Caco-2 (cell line): ENCODE measurements at regions not wholly inside any gene's neighbourhood (a gene's known extent, or its start where the extent isn't known, plus 50 kb on each side); places are given as distances from the start of the nearest gene placed in this dataset.

Source experiments
- BruUV-seq: library from RNA; stranded (reverse); fragments of 400-500 nt; replicated peaks from 2 replicates; lab custom pipeline; 2021; lab: Mats Ljungman, UMichigan
- CTCF ChIA-PET: fragments of 300-600 bp; sonication (Branson Sonifier 250); formaldehyde crosslinking; loops from one replicate; lab custom pipeline; 2022; ENCODE audit warnings: antibody characterized with exemption; lab: Charles Lee
- POLR2A ChIA-PET: fragments of 300-600 bp; sonication (Branson Sonifier 250); formaldehyde crosslinking; loops from one replicate; lab custom pipeline; 2022; ENCODE audit warnings: antibody characterized with exemption; lab: Charles Lee
- DNase-seq, 2 experiments: peaks; one replicate each; pipeline versions ENCODE4 v3.0.0 to v3.0.0-alpha.2; 2020 to 2022
- H3K27me3 ChIP-seq: replicated peaks from 2 replicates; pipeline ENCODE4 v1.6.0; 2011; ENCODE audit warnings: low read length; ENCODE audit not compliant: control insufficient read depth, insufficient read depth
- H3K36me3 ChIP-seq: 2 replicates; pipeline ENCODE4 v1.5.1; 2011; ENCODE audit warnings: low read length; ENCODE audit not compliant: control insufficient read depth, insufficient read depth
- H3K4me1 ChIP-seq: fragments of 250-450 bp; sonication (Bioruptor Pico); 2 replicates; pipeline ENCODE4 v1.5.1; 2020; ENCODE audit warnings: mild to moderate bottlenecking
- H3K4me3 ChIP-seq: 2 replicates; pipeline ENCODE4 v1.5.1; 2011; ENCODE audit warnings: low read depth, mild to moderate bottlenecking, control low read depth, low read length
- H3K9me3 ChIP-seq: fragments of 250-450 bp; sonication (Bioruptor Pico); 2 replicates; pipeline ENCODE4 v1.5.1; 2020; ENCODE audit warnings: mild to moderate bottlenecking, moderate library complexity
- H3K27ac Mint-ChIP-seq: one replicate; pipeline ENCODE4 v1.8.0; 2022; ENCODE audit warnings: mixed read lengths; ENCODE audit not compliant: unreplicated experiment
- H3K27me3 Mint-ChIP-seq: one replicate; pipeline ENCODE4 v1.8.0; 2022; ENCODE audit warnings: mixed read lengths; ENCODE audit not compliant: insufficient read depth, unreplicated experiment
- H3K36me3 Mint-ChIP-seq: one replicate; pipeline ENCODE4 v1.8.0; 2022; ENCODE audit warnings: mild to moderate bottlenecking, mixed read lengths; ENCODE audit not compliant: insufficient read depth, unreplicated experiment
- H3K4me1 Mint-ChIP-seq: one replicate; pipeline ENCODE4 v1.8.0; 2022; ENCODE audit warnings: low read depth, mixed read lengths; ENCODE audit not compliant: unreplicated experiment
- H3K4me3 Mint-ChIP-seq: one replicate; pipeline ENCODE4 v1.8.0; 2022; ENCODE audit warnings: mild to moderate bottlenecking, moderate library complexity, mixed read lengths; ENCODE audit not compliant: unreplicated experiment
- H3K9me3 Mint-ChIP-seq: one replicate; pipeline ENCODE4 v1.8.0; 2022; ENCODE audit warnings: mixed read lengths; ENCODE audit not compliant: unreplicated experiment
- CTCF ChIP-seq, 2 experiments: fragments of 200-600 bp in 1 of 2; IDR thresholded peaks; 1 replicate in 1 of 2; 2 replicates in 1 of 2; pipeline versions ENCODE4 v1.5.1 to v1.8.0; 2011 to 2022; ENCODE audit warnings: antibody characterized with exemption in 1 of 2, control low read depth in 1 of 2, inconsistent platforms in 1 of 2, low read depth in 1 of 2, low read length in 1 of 2, mild to moderate bottlenecking in 1 of 2, moderate library complexity in 1 of 2; ENCODE audit not compliant: insufficient read depth in 1 of 2, severe bottlenecking in 1 of 2, unreplicated experiment in 1 of 2
- intact Hi-C: fragments of 100-400 bp; cut with micrococcal nuclease; formaldehyde crosslinking; loops from one replicate; pipeline ENCODE4 v1.10.0; 2022; ENCODE audit not compliant: unreplicated experiment

- H3K9me3 Mint-ChIP-seq, result no peaks in the 10 kb centered on the region
- H3K27ac Mint-ChIP-seq, result no peak overlapping the region
- Histone ChIP-seq H3K27me3 (no peaks in the 10 kb centered on the region), H3K9me3 (no peaks in the 10 kb centered on the region), H3K4me3 (no peak overlapping the region), H3K36me3 (no peaks in the 10 kb centered on the region), H3K4me1 (peaks cover under 1% of the 10 kb centered on the region; the same call in 1 of the 2 replicates)
- POLR2A ChIA-PET, result no interaction called here
- no peaks in the 10 kb centered on the region for H3K36me3 Mint-ChIP-seq
- BruUV-seq, result no TSS peak
- intact Hi-C loops, result no loop called here
- H3K4me1 Mint-ChIP-seq, result peaks cover 11% of the 10 kb centered on the region
- no peak overlapping the region for H3K4me3 Mint-ChIP-seq
- CTCF ChIA-PET, result no interaction called here
- H3K27me3 Mint-ChIP-seq, result no peaks in the 10 kb centered on the region
- no peak for DNase-seq
- no peak for TF ChIP-seq CTCF (IDR thresholded peaks at IDR 0.05; ENCODE audit: insufficient read depth in 1 of 2, low read depth in 1 of 2, low read length in 1 of 2, severe bottlenecking in 1 of 2, unreplicated experiment in 1 of 2)
These were observed 57.0 kb upstream of the ATP12A start for GRCh38 chr13:24623149-24623665.

- Histone ChIP-seq H3K4me3 (no peak overlapping the region), H3K4me1 (no peaks in the 10 kb centered on the region), H3K27me3 (no peaks in the 10 kb centered on the region), H3K36me3 (no peaks in the 10 kb centered on the region), H3K9me3 (no peaks in the 10 kb centered on the region)
- intact Hi-C loops, result no loop called here
- Mint-ChIP-seq H3K4me3 (no peak overlapping the region), H3K27me3 (no peaks in the 10 kb centered on the region), H3K27ac (no peak overlapping the region), H3K36me3 (no peaks in the 10 kb centered on the region), H3K4me1 (peaks cover 11% of the 10 kb centered on the region), H3K9me3 (no peaks in the 10 kb centered on the region)
- BruUV-seq, result no TSS peak
- ChIA-PET POLR2A (no interaction called here), CTCF (no interaction called here)
- DNase-seq, result no peak
- TF ChIP-seq CTCF (IDR thresholded peaks at IDR 0.05; ENCODE audit: insufficient read depth in 1 of 2, low read depth in 1 of 2, low read length in 1 of 2, severe bottlenecking in 1 of 2, unreplicated experiment in 1 of 2), result no peak
These were observed 55.8 kb upstream of the ATP12A start for GRCh38 chr13:24624363-24624762.

GRCh38 chr13:24624801-24625231 lies 55.4 kb upstream of the ATP12A start:
- Histone ChIP-seq H3K4me3 (no peak overlapping the region), H3K9me3 (no peaks in the 10 kb centered on the region), H3K27me3 (no peaks in the 10 kb centered on the region), H3K36me3 (no peaks in the 10 kb centered on the region), H3K4me1 (no peaks in the 10 kb centered on the region)
- H3K4me3 Mint-ChIP-seq, result no peak overlapping the region
- no peak for DNase-seq
- CTCF ChIA-PET, result no interaction called here
- POLR2A ChIA-PET, result no interaction called here
- no peak for TF ChIP-seq CTCF (IDR thresholded peaks at IDR 0.05; ENCODE audit: insufficient read depth in 1 of 2, low read depth in 1 of 2, low read length in 1 of 2, severe bottlenecking in 1 of 2, unreplicated experiment in 1 of 2)
- no TSS peak for BruUV-seq
- intact Hi-C loops, result loop anchor here (5.0 kb wide), 1 partner anchor 47 kb away; no protein-coding TSS in a partner anchor
- no peaks in the 10 kb centered on the region for H3K9me3 Mint-ChIP-seq
- H3K4me1 Mint-ChIP-seq, result peaks cover 11% of the 10 kb centered on the region
- H3K27ac Mint-ChIP-seq, result no peak overlapping the region
- H3K36me3 Mint-ChIP-seq, result no peaks in the 10 kb centered on the region
- no peaks in the 10 kb centered on the region for H3K27me3 Mint-ChIP-seq
